H1 (cell line): ENCODE measurements at regions not wholly inside any gene's neighbourhood (a gene's known extent, or its start where the extent isn't known, plus 50 kb on each side); places are given as distances from the start of the nearest gene placed in this dataset.

Experiments
- BACH1 ChIP-seq: IDR thresholded peaks from 2 replicates; pipeline ENCODE4 v1.6.1; 2012; ENCODE audit warnings: low read length, improper control_type of control experiment
- JUND ChIP-seq: IDR thresholded peaks from 2 replicates; pipeline ENCODE4 v1.6.1; 2011; ENCODE audit warnings: mild to moderate bottlenecking, improper control_type of control experiment, low read length
- KDM5A ChIP-seq: fragments of 200-600 bp; IDR thresholded peaks from 2 replicates; pipeline ENCODE4 v1.7.1; 2012; ENCODE audit warnings: mild to moderate bottlenecking, low read length, inconsistent platforms, mixed read lengths
- POLR2A ChIP-seq, 2 experiments: IDR thresholded peaks; 1 replicate in 1 of 2; 2 replicates in 1 of 2; pipeline ENCODE4 v1.6.1; 2011; ENCODE audit warnings: low read depth in 2 of 2, low read length in 2 of 2, mild to moderate bottlenecking in 2 of 2; ENCODE audit errors: control extremely low read depth in 1 of 2
- RAD21 ChIP-seq, 2 experiments: IDR thresholded peaks in 1 of 2; conservative IDR thresholded peaks in 1 of 2; 2 replicates each; pipeline ENCODE4 v1.6.1; 2011; ENCODE audit warnings: low read depth in 2 of 2, low read length in 2 of 2, improper control_type of control experiment in 1 of 2, inconsistent platforms in 1 of 2, mild to moderate bottlenecking in 1 of 2, moderate library complexity in 1 of 2
- SIN3A ChIP-seq, 2 experiments: IDR thresholded peaks in 1 of 2; conservative IDR thresholded peaks in 1 of 2; 2 replicates each; pipeline ENCODE4 v1.6.1; 2011 to 2012; ENCODE audit warnings: low read length in 2 of 2, improper control_type of control experiment in 1 of 2, low read depth in 1 of 2, mild to moderate bottlenecking in 1 of 2
- SRF ChIP-seq: IDR thresholded peaks from 2 replicates; pipeline ENCODE4 v1.6.1; 2011; ENCODE audit warnings: mild to moderate bottlenecking, low read depth, low read length, moderate library complexity
- TAF1 ChIP-seq: IDR thresholded peaks from 2 replicates; pipeline ENCODE4 v1.6.1; 2011; ENCODE audit warnings: mild to moderate bottlenecking, low read depth, low read length
- TF ChIP-seq, protein P1 (sequence below): fragments of 300-600 bp; sonication (generic); IDR thresholded peaks from 2 replicates; pipeline ENCODE4 v1.7.1; 2012; ENCODE audit warnings: low read length, moderate library complexity, mild to moderate bottlenecking, inconsistent platforms; ENCODE audit not compliant: insufficient replicate concordance
- TF ChIP-seq, protein P2 (sequence below), 3 experiments: IDR thresholded peaks; 1 replicate in 2 of 3; 2 replicates in 1 of 3; pipeline versions ENCODE4 v1.5.1 to v1.6.1; 2011; ENCODE audit warnings: low read length in 3 of 3, mild to moderate bottlenecking in 3 of 3, inconsistent platforms in 2 of 3, low read depth in 1 of 3, moderate library complexity in 1 of 3; ENCODE audit not compliant: insufficient read depth in 1 of 3; ENCODE audit errors: control extremely low read depth in 1 of 3

DNA sequence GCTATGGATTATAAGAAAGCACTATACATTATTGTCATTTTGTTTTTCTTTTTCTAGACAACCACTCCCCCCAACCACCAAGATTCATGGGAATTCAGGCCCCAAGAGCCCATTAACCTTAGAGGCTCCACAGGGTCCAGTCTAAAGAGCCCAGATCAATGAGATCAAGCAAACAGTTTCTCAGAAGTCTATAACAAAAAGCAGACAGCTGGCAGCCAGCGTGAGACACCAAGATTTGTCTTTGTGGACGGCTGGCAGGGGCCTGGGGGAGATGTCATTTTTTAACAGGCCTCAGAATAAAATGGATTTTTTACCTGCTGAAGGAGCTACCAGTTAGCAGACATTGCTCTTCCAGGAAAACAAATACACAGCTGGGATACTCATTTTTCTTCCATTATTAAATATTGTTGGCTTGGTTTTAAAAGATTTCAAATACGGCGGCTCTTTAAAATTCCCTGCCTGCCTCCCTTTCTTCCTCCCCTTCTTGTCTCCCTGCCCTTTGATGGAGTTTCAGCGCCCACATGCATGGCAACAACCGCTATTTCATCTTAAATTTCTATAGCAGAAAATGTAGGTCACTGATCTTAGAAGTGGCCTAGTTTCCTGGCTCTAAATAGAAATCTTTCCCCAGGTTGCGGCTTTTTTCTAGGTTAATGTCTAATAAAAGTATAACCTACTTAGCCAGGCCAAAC, 130.6 kb downstream of the FAM174B start:
- TF ChIP-seq TAF1 (no peak), JUND (no peak), SRF (no peak), KDM5A (no peak), BACH1 (no peak), SIN3A (conservative IDR thresholded peaks at IDR 0.05 in 1 of 2, IDR thresholded peaks at IDR 0.05 in 1 of 2; ENCODE audit: low read depth in 1 of 2, low read length in 2 of 2) (no peak), POLR2A (IDR thresholded peaks at IDR 0.05; ENCODE audit: control extremely low read depth in 1 of 2, low read depth in 2 of 2, low read length in 2 of 2) (no peak), RAD21 (IDR thresholded peaks at IDR 0.05 in 1 of 2, conservative IDR thresholded peaks at IDR 0.05 in 1 of 2; ENCODE audit: low read depth in 2 of 2, low read length in 2 of 2) (no peak)
- TF ChIP-seq, protein P1, sequence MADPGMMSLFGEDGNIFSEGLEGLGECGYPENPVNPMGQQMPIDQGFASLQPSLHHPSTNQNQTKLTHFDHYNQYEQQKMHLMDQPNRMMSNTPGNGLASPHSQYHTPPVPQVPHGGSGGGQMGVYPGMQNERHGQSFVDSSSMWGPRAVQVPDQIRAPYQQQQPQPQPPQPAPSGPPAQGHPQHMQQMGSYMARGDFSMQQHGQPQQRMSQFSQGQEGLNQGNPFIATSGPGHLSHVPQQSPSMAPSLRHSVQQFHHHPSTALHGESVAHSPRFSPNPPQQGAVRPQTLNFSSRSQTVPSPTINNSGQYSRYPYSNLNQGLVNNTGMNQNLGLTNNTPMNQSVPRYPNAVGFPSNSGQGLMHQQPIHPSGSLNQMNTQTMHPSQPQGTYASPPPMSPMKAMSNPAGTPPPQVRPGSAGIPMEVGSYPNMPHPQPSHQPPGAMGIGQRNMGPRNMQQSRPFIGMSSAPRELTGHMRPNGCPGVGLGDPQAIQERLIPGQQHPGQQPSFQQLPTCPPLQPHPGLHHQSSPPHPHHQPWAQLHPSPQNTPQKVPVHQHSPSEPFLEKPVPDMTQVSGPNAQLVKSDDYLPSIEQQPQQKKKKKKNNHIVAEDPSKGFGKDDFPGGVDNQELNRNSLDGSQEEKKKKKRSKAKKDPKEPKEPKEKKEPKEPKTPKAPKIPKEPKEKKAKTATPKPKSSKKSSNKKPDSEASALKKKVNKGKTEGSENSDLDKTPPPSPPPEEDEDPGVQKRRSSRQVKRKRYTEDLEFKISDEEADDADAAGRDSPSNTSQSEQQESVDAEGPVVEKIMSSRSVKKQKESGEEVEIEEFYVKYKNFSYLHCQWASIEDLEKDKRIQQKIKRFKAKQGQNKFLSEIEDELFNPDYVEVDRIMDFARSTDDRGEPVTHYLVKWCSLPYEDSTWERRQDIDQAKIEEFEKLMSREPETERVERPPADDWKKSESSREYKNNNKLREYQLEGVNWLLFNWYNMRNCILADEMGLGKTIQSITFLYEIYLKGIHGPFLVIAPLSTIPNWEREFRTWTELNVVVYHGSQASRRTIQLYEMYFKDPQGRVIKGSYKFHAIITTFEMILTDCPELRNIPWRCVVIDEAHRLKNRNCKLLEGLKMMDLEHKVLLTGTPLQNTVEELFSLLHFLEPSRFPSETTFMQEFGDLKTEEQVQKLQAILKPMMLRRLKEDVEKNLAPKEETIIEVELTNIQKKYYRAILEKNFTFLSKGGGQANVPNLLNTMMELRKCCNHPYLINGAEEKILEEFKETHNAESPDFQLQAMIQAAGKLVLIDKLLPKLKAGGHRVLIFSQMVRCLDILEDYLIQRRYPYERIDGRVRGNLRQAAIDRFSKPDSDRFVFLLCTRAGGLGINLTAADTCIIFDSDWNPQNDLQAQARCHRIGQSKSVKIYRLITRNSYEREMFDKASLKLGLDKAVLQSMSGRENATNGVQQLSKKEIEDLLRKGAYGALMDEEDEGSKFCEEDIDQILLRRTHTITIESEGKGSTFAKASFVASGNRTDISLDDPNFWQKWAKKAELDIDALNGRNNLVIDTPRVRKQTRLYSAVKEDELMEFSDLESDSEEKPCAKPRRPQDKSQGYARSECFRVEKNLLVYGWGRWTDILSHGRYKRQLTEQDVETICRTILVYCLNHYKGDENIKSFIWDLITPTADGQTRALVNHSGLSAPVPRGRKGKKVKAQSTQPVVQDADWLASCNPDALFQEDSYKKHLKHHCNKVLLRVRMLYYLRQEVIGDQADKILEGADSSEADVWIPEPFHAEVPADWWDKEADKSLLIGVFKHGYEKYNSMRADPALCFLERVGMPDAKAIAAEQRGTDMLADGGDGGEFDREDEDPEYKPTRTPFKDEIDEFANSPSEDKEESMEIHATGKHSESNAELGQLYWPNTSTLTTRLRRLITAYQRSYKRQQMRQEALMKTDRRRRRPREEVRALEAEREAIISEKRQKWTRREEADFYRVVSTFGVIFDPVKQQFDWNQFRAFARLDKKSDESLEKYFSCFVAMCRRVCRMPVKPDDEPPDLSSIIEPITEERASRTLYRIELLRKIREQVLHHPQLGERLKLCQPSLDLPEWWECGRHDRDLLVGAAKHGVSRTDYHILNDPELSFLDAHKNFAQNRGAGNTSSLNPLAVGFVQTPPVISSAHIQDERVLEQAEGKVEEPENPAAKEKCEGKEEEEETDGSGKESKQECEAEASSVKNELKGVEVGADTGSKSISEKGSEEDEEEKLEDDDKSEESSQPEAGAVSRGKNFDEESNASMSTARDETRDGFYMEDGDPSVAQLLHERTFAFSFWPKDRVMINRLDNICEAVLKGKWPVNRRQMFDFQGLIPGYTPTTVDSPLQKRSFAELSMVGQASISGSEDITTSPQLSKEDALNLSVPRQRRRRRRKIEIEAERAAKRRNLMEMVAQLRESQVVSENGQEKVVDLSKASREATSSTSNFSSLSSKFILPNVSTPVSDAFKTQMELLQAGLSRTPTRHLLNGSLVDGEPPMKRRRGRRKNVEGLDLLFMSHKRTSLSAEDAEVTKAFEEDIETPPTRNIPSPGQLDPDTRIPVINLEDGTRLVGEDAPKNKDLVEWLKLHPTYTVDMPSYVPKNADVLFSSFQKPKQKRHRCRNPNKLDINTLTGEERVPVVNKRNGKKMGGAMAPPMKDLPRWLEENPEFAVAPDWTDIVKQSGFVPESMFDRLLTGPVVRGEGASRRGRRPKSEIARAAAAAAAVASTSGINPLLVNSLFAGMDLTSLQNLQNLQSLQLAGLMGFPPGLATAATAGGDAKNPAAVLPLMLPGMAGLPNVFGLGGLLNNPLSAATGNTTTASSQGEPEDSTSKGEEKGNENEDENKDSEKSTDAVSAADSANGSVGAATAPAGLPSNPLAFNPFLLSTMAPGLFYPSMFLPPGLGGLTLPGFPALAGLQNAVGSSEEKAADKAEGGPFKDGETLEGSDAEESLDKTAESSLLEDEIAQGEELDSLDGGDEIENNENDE, result no peak
- TF ChIP-seq, protein P2, sequence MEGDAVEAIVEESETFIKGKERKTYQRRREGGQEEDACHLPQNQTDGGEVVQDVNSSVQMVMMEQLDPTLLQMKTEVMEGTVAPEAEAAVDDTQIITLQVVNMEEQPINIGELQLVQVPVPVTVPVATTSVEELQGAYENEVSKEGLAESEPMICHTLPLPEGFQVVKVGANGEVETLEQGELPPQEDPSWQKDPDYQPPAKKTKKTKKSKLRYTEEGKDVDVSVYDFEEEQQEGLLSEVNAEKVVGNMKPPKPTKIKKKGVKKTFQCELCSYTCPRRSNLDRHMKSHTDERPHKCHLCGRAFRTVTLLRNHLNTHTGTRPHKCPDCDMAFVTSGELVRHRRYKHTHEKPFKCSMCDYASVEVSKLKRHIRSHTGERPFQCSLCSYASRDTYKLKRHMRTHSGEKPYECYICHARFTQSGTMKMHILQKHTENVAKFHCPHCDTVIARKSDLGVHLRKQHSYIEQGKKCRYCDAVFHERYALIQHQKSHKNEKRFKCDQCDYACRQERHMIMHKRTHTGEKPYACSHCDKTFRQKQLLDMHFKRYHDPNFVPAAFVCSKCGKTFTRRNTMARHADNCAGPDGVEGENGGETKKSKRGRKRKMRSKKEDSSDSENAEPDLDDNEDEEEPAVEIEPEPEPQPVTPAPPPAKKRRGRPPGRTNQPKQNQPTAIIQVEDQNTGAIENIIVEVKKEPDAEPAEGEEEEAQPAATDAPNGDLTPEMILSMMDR (IDR thresholded peaks at IDR 0.05; ENCODE audit: control extremely low read depth in 1 of 3, insufficient read depth in 1 of 3, low read depth in 1 of 3, low read length in 3 of 3), result no peak
